SU-DHL-6 (cell line): ENCODE measurements at regions not wholly inside any gene's neighbourhood (a gene's known extent, or its start where the extent isn't known, plus 50 kb on each side); places are given as distances from the start of the nearest gene placed in this dataset.

Experiments
- CTCF ChIP-seq: fragments of 200-600 bp; sonication (generic); IDR thresholded peaks from one replicate; pipeline ENCODE4 v1.5.1; 2017; ENCODE audit warnings: antibody characterized with exemption, mild to moderate bottlenecking, low read length, moderate library complexity; ENCODE audit not compliant: insufficient read depth, poor library complexity, severe bottlenecking
- EZH2phosphoT487 ChIP-seq: fragments of 200-600 bp; sonication (generic), shearing (Covaris generic); conservative IDR thresholded peaks from 2 replicates; pipeline ENCODE4 v1.6.1; 2018; ENCODE audit warnings: mild to moderate bottlenecking, antibody characterized with exemption, low read length, moderate library complexity, mixed read lengths

GRCh38 chr13:22144806-22145205 is 473.9 kb downstream of the FGF9 start:
- TF ChIP-seq CTCF (no peak), EZH2phosphoT487 (no peak)
